Testis (tissue), 2 donors: ENCODE measurements at regions not wholly inside any gene's neighbourhood (a gene's known extent, or its start where the extent isn't known, plus 50 kb on each side); places are given as distances from the start of the nearest gene placed in this dataset.

Source experiments
- POLR2A ChIP-seq: fragments of 450-650 bp; IDR thresholded peaks from one replicate; pipeline ENCODE4 v1.6.1; 2017; ENCODE audit warnings: antibody characterized with exemption, mild to moderate bottlenecking, moderate library complexity
- TF ChIP-seq, protein P1 (sequence below), 3 experiments: fragments of 450-650 bp in 2 of 3; fragments of 200-600 bp in 1 of 3; sonication (generic) in 1 of 3; IDR thresholded peaks; one replicate each; pipeline ENCODE4 v1.5.1; 2016 to 2019; ENCODE audit warnings: antibody characterized with exemption in 3 of 3, mild to moderate bottlenecking in 2 of 3, moderate library complexity in 1 of 3

DNA sequence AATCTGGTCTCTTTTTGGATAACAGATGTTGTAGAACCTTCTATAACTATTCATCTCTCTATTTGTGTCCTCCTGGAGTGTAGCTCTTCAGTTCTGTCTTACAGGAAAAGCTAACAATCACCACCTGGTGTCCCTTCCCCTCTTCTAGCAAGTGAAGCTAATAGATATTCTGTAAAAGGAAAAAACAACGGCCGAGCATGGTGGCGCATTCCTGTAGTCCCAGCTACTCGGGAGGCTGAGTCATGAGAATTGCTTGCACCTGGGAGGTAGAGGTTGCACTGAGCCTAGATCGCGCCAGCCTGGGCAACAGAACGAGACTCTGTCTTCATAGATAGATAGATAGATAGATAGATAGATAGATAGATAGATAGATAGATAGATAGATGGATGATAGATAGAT is 779.4 kb downstream of the TUSC7 start:
- TF ChIP-seq, protein P1, sequence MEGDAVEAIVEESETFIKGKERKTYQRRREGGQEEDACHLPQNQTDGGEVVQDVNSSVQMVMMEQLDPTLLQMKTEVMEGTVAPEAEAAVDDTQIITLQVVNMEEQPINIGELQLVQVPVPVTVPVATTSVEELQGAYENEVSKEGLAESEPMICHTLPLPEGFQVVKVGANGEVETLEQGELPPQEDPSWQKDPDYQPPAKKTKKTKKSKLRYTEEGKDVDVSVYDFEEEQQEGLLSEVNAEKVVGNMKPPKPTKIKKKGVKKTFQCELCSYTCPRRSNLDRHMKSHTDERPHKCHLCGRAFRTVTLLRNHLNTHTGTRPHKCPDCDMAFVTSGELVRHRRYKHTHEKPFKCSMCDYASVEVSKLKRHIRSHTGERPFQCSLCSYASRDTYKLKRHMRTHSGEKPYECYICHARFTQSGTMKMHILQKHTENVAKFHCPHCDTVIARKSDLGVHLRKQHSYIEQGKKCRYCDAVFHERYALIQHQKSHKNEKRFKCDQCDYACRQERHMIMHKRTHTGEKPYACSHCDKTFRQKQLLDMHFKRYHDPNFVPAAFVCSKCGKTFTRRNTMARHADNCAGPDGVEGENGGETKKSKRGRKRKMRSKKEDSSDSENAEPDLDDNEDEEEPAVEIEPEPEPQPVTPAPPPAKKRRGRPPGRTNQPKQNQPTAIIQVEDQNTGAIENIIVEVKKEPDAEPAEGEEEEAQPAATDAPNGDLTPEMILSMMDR (IDR thresholded peaks at IDR 0.05), result no peak
- TF ChIP-seq POLR2A, result no peak
